ENCODE measurements at regions not wholly inside any gene's neighbourhood (a gene's known extent, or its start where the extent isn't known, plus 50 kb on each side); places are given as distances from the start of the nearest gene placed in this dataset.
"Not testable (repeated sequence)": the region's sequence is repeated elsewhere in the genome, so short reads cannot be mapped to it uniquely, and the experiment has no call there.

- DNase-seq, result no peak
Observed at GRCh38 chrX:145881175-145881995, 63.8 kb downstream of the SLITRK2 start.

DNA sequence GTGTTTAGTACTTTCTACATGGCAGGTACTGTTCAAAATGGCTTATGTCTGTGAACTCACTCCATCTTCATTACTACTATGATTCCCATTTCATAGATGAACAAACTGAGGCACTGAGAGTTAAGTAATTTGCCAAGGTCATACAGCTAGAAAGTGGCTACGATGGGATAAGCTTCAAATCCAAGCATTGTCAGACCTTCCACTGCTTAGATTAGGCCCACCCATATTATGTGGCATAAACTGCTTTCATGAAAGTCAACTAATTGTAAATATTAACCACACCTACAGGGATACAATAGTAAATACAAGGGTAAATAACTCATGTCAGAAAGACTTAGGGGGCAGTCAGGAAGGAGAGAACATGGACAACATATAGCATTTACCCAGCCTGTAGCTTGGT is 68.8 kb downstream of the SLITRK2 start:
- no peak for DNase-seq

DNA sequence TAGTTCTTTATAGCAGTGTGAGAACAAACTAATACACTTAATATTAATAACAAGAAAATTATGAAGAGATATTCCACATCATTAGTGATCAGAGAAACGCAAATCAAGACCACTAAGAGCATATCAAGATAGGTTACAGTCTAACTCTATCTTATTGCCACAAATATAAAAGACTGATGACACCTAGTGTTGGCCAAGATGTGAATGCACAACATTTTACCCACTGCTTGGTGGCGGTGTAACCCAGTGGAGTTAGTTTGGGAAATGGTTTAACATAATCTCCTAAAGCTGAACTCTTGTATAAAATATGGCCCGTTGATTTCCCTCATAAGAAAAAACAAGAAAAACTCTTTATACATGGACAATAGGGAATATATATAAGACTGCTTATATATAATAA is 92.4 kb downstream of the SLITRK2 start:
- no peak for DNase-seq

DNA sequence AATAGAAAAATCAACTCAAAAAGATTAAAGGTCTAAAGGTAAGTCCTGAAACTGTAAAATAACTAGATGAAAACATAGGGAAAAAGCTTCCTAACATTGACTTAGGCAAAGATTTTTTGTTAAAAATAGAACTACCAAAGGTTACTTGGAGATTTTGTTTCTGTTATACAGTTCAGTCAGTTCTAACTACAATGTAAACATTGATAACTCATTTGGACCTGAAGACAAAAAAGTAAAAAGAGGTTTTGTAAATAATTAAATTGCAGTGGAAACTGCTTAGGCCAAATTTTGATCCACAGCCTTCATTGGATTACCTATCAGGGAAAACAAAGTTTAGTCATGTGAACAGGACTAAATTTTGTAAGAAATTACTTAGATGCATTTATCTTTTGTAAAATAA is 101.8 kb downstream of the SLITRK2 start:
- DNase-seq, result no peak

DNA sequence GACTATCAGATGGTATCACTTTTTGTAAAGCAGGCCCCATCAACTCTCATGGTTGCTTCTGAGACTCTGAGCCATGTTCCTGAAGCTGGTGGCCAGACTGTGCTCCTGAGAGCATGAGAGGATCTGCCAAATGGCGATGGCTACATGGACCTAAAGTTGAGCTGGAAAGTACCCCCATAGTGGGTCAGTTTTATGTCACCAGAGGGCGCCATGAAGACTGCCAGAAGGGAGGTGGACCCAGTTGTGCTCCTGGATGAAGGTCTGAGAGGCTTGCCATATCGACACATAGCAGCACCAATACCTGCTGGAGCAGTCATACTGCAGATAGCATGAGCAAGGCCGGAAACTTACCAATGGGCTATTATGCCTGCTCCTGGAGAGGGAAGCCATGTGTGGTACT is 105.7 kb downstream of the SLITRK2 start:
- DNase-seq, result no peak

DNA sequence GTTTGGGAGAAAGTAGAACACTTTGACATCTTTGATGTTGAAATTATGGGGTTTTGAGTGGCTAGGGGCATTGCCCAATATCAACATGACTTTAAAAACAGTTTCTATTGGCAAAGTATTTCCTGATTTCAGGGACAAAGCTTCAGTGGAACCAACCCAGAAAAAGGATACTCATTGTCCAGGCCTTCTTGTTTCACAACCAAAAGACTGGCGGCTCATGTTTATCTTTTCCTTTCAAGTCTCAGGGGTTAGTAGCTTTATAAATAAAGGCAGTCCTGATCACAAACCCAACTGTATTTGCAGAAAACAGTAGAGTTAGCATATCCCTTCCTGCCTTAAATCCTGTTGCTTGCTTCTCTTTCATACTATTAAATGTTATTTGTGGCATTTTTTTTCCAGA is 119.1 kb downstream of the SLITRK2 start:
- DNase-seq, result no peak

- no peak for DNase-seq
Observed at GRCh38 chrX:145949056-145949455, 131.4 kb downstream of the SLITRK2 start.

- no peak for DNase-seq
Observed at GRCh38 chrX:145953628-145954027, 136.0 kb downstream of the SLITRK2 start.

GRCh38 chrX:145990051-145990450 is 172.4 kb downstream of the SLITRK2 start:
- no peak for DNase-seq

GRCh38 chrX:146006637-146007036 is 189.0 kb downstream of the SLITRK2 start:
- no peak for DNase-seq

DNA sequence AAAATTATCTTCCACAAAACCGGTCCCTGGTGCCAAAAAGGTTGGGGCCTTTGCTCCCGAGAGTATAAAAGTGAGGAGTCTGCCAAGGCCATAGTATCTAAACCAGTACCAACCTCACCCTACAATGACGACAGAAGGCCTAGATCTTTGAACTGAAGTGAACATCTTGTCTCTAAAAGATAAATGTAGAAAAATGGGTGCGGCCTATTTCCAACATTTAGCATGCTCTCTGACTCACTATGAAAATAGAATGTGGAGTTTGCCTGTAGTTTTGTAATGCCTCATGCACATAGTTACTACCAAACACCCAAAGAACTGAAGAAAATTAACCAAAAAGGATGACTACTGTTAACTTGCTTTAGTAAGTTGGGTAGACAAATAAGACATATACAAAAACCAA is 218.4 kb downstream of the SLITRK2 start:
- no peak for DNase-seq

- no peak for DNase-seq
Observed at GRCh38 chrX:146041741-146042140, 224.1 kb downstream of the SLITRK2 start.

GRCh38 chrX:146046011-146046715 is 228.5 kb downstream of the SLITRK2 start:
- not testable (repeated sequence) for DNase-seq

GRCh38 chrX:146049568-146049967 is 231.9 kb downstream of the SLITRK2 start:
- DNase-seq, result not testable (repeated sequence)

GRCh38 chrX:146054311-146054710 is 236.7 kb downstream of the SLITRK2 start:
- DNase-seq, result no peak

- no peak for DNase-seq
Observed at GRCh38 chrX:146055733-146056132, 238.1 kb downstream of the SLITRK2 start.

- DNase-seq, result no peak
Observed at GRCh38 chrX:146056511-146057081, 239.0 kb downstream of the SLITRK2 start.

GRCh38 chrX:146064156-146064555 is 246.5 kb downstream of the SLITRK2 start:
- no peak for DNase-seq

GRCh38 chrX:146090732-146091131 is 273.1 kb downstream of the SLITRK2 start:
- no peak for DNase-seq

DNA sequence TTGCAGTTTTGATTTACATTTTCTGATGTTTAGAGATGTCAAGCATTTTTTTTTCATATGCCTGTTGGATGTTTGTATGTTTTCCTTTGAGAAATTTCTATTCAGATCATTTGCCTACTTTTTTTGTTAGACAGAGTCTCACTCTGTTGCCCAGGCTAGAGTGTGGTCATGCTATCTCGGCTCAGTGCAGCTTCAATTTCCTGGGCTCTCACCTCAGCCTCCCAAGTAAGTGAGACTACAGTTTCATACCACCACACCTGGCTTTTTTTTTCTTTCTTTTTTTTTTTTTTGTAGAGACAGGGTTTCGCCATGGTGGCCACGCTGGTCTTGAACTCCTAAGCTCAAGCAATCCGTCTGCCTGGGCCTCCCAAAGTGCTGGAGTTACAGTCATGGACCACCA is 291.7 kb downstream of the SLITRK2 start:
- DNase-seq, result no peak

DNA sequence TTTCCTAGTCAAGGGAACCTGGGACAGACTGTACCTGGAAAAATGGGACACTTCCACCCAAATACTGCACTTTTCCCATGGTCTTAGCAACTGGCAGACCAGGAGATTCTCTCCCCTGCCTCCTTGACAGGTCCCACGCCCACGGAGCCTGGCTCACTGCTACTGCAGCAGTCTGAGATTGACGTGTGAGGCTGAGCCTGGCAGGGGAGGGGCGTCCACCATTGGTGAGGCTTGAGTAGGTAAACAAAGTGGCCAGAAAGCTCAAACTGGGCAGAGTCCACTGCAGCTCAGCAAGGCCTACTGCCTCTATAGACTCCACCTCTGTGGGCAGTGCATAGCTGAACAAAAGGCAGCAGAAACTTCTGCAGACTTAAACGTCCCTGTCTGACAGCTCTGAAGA is 301.4 kb downstream of the SLITRK2 start:
- not testable (repeated sequence) for DNase-seq

DNA sequence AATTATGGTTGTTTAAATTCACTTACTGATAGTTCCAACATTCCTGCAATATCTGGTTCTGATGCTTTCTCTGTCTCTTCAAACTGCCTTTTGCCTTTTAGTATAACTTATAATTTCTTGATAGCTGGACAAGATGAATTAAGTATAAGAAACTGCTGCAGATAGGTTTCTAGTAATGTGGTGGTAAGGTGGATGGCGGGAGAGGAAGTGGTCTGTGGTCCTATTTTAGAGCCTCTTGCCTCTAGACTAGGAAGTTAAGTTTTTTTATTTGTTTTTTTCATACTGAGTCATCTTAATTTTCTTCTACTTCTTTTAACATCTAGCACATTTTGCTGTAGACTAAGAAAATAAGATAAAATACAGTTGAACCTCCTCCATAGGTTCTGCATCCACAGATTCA is 310.0 kb downstream of the SLITRK2 start:
- DNase-seq, result no peak

DNA sequence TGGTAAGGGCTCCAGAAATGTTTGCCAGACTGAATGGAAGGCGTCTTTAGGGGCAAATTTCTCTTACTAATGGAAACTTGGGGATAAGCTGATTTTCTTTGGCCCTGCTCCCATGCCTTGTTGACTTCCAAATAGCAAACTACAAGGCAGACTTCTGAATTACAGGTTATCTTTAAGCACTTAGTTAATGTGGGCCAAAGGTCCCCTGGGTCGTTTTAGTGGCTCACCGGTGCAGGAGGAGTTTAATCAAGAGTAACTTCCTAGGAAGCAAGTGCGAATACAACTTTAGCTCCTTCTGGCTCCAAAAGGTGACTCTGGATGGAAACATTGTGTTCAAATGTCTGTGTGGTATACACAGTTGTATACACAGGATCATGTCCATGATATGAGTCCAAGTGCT is 323.6 kb downstream of the SLITRK2 start:
- DNase-seq, result no peak

DNA sequence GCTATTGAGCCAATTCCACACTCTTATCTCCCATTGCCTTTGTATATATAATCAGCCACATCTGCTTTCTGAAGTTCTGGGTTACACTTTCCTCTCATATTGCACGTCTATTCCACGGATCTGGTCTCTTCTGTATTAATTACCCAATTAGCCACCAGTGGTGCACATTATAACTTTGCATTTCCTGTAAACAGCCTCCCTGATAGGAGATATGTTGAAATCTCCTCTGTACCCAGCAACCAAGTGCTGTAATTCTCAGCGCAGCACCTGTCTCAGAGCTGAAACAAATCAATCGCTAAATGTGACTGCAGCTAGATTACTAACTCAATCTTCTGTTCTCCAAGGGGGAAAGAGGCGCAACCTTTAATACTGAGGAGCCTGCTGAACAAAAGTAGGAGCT is 326.4 kb downstream of the SLITRK2 start:
- DNase-seq, result no peak
